ENCODE measurements at regions not wholly inside any gene's neighbourhood (a gene's known extent, or its start where the extent isn't known, plus 50 kb on each side); places are given as distances from the start of the nearest gene placed in this dataset.
"Not testable (repeated sequence)": the region's sequence is repeated elsewhere in the genome, so short reads cannot be mapped to it uniquely, and the experiment has no call there.

DNA sequence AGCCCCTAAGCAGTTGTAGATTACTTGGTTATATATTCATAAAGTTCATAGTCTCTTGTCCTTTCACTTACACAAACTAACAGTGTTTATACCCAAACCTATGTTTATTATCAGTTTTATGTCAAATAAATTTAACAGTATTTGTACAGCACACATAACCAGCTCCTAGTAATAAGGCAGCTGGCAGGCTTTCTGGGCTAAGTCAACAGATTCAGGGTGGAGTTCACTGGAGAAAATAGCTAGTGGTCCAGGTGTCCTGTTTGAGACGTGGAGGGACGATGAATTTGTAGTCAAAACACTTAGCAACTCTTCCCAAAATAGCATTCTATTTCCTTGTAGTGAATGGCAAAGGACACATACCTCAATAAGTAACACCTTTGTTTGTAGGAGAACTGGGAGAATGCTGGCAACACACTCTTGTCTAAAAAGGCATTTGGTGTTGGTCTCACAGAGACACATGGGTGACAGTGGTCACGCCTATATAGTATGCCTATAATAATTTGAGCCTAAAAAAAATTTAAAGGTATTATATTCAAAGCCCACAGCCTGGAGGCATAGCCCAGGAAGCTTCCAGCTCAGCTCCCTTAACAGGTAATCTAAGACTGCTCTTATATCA lies 156.4 kb upstream of the CARMIL1 start:
- DNase-seq (ENCODE audit: low read depth in 2 of 2), result no peak

DNA sequence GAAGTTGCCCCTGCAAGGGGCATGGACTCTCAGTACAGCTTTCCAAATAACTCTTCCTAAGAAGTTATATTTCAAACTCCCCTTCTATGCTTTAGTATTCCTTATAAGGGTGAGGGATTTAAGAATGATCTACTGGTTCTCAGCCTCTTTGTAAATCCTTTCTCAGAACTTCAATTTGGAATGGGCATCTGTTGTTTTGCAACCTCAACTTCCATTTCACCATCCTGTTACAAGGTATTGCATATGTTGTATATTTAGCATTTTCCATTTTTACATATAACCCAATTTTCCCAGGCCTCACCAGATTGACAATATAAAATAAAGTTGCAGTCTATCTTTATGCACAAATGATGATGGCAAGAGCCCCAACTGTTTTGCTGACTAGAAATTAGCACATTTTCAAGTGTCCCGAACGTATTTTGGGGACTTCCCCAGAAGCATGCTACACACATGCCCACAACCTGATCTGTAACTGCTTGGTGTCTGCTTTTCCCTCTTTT lies 154.9 kb upstream of the CARMIL1 start:
- DNase-seq (ENCODE audit: low read depth in 2 of 2), result no peak

DNA sequence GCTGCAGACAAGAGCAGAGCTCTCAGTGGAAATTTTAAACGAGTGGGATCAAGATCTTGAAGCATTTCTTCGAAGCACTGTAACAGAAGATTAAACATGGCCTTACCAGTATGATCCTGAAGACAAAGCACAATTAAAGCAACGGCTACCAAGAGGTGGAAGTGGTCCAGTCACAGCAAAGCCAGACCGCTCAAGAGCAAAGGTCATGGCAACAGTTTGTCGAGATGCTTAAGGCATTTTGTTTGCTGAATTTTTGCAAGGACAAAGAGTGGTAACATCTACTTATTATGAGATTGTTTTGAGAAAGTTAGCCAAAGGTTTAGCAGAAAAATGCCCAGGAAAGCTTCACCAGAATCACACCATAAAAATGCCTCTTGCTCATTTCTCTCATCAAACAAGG lies 153.4 kb upstream of the CARMIL1 start:
- no peak for DNase-seq (ENCODE audit: low read depth in 2 of 2)

DNA sequence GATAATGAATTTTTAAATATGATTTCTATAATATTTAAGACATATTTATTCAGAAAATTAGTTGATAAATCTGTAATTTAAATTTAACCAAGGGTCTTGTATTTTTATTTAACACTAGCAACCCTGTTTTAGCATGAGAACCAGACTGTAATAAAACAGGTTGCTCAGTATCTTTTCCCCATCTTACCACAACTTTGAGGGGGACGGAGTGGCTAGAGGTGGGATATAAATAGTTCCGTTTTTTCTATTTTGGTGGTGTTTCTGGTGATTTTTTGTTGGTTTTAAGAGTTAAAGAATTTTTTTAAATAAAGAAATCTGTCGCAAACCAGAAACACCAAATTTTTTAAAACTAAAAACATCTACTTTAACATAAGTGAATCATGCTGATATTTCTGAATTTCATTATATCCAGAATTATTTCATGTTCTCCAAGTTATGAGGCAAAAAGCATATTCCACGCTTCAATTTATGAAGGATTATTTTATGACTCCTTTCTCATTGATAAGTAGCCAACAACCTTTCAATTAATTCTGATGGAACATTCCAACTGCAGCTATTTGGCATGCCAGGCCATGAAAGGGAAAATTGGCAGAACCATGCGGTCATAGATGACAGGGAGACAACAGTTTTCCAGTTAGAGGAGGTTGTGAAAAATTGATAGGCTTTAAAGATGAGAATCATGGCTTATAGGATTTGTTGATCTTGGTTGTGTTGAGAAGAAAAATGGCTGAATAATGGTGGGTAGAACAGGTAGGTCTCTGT lies 151.9 kb upstream of the CARMIL1 start:
- no peak for DNase-seq (ENCODE audit: low read depth in 2 of 2)

DNA sequence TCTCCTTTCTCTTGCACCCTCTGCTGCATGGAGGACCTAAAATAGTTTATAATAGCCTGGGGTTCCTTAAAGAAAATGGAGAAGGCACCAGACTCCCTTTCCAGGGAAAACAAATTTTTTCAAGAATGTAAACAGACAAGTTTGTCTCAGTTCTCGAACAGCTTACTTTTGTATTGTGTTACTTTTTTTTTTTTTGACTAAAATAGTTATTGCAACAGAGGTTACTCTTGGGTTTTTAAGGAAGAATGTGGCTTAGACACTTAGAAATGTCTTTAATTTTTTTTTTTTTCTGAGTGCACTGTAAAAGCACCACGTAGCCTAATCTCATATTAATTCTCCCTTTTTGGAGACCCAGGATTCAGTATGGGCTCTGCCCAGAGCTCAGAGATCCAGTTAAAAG lies 148.7 kb upstream of the CARMIL1 start:
- DNase-seq (ENCODE audit: low read depth in 2 of 2), result no peak

DNA sequence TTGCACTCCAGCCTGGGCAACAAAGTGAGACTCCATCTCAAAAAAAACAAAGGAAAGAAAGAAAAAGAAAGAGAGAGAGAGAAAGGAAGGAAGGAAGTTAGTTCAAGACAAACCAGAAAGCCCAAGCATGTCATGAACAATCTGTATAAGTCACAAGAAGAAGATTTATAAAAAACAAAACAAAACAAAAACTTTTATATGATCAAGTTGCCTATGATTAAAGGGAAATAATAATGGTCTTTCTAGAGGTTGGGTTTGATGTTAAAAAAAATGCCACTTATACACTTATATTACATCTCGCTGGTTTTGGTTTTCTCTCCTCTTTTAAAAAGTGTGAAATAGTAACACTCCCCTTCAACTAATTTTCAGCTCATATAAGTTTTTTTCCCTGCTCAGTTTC lies 146.2 kb upstream of the CARMIL1 start:
- DNase-seq (ENCODE audit: low read depth in 2 of 2), result no peak

DNA sequence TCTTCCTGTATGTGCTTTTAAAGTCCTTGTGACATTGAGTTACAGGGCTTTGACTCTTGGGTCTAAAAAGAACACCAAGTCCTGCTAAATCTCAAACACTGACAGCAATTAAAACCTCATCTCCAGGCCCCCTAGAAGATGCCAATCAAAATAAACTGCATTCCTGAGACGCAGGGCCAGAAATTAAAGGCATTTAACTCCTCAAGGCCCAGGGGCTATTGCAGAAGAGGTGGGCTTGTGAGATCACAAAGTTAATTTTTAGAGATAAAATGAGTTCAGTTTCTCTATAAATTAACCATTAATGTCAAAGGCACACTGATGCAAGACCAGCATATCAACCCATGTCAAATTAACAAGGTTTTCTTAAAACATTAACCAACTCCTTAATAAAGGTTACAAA lies 145.6 kb upstream of the CARMIL1 start:
- no peak for DNase-seq (ENCODE audit: low read depth in 2 of 2)

DNA sequence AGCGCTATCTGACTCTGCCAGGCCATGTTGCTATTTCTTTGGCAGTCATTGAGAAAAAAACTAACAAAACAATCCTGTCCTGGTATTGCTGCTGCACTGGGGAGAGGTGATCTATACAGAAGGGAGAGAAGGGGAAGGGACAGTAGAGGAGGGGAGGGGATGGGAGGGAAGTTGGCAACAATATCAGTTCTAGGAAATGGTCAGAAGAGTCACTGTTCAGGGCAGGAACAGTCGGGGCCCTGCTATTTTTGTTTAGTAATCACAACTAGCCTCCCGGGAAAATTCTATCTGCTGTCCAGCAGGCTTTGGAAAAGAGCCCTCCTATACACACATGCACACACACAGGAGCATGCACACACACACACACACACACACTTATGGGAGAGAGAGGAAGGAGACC lies 142.3 kb upstream of the CARMIL1 start:
- no peak for DNase-seq (ENCODE audit: low read depth in 2 of 2)

DNA sequence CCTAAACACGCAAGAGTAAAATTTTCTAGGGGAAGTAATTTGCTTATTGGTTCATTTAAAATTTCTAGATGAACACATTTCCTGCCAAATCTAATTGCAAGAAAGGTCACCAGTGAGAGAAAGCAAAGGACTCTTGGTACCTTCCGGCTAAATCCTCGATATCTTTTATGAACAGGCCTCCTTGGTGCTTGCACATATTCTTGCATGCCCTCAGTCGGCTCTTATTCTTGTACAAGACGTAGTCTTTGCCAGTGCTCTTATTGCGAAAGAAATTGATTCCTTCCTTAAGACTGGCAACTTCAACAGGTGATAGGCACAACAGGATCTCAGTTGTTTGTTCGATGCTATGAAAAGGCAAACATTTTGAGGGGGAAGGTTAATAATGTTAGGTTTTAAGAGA lies 141.7 kb upstream of the CARMIL1 start:
- DNase-seq (ENCODE audit: low read depth in 2 of 2), result no peak

DNA sequence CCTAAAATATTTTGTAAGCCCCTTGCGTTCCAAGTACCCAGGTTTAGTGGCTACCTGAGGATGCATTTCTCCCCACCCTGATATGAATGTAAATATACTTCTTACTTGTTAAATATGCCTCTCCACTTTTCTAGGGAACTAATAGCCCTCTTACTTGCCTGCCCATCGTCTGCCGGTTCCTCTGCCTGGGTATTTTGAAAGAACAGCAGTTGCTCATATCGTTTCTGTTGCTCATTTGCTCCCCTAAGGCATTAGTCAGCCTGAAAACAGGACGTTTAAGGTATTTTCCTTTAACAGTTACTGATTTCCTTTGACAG lies 141.3 kb upstream of the CARMIL1 start:
- DNase-seq (ENCODE audit: low read depth in 2 of 2), result peak; percentile 43 to 48

DNA sequence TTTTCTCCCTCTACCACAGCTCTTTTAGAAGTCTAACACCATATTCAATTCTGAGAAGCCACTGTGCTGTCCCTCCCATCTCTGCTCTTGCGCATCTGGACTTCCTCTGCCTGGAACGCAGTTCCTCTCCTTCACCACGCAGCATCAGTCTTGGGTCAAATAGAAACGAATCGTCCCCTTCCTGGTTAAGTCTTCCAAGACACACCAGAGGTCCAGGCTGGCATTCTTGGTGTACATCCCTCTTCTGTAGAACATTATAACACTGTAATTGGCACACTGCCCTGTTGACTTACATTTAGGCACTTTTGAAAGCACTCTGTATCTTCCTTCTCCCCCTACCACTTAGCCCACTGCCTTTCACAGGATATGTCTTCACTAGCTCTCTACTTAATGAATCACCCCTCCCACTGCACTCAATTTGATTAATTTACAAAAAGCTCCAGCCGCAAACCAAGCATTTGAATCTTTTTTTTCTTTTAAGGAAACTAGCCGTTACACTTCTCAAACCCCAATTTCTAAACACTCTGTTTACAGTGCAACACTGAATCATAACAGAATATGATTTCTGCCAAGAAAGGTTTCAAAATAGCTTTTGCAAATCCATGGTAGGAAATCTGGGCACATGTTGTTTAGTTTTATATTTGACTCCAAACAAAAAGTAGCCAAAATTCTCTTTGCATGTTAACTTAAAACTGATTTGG lies 140.8 kb upstream of the CARMIL1 start:
- DNase-seq (ENCODE audit: low read depth in 2 of 2), result peak; percentile 49 to 59

DNA sequence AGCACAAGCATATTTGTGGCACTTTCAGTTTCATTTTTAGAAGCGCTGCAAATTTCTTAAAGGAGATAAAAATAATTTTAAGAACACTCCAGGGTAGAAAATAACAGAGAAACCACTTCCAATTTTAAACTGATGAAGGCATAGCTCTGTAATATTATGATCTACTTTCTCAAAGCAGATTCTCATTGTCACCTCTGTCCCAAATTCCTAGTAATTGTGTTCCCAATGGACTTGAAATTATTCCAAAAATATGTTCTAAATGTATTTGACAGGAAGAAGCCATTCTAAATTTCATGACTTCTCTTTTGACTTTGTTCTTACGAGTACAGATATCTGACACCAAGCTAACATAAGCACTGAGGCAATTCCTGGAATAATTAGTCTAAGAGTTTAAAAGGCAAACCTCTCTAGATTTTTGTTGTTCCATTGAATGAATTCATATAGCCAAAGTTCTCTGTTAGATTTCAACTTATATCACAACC lies 140.2 kb upstream of the CARMIL1 start:
- DNase-seq (ENCODE audit: low read depth in 2 of 2), result no peak

DNA sequence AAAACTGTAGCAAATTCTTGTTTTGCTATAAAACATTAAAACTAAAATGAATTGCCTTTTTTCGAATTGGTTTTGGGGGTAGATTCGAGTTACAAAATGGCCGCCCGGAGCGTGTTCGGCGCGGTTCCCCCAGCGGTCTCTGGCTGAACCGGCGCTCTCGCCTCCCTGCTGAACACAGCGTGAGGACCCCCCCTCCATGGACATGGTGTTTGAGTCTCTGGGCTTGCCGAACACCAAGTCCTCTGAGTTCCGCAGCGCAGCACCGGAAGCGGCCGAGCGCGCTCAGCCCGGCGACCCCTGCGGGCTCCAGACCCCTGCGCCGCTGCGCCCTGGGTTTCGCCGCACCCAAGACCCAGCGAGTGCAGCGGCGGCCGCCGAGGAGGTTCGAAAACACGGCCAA lies 139.6 kb upstream of the CARMIL1 start:
- DNase-seq (ENCODE audit: low read depth in 2 of 2), result not testable (repeated sequence)

DNA sequence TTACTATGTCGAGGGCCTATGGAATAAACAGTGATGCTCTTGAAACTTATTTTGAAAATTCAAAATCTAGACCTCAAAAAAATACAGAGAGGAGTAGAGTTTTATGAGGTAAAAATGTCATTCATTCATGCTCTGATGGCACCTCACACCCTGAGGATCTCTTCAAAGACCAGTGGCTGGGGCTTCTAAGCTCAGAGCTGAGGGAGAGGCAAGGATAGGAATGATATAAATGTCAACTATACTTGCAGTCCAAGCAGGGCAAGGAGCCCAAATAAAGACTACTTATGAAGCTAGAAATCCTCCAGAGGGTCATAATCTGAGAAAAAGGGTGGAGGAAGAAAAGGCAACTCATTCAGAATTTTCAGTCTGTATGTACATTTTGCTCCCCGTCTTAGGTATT lies 136.7 kb upstream of the CARMIL1 start:
- DNase-seq (ENCODE audit: low read depth in 2 of 2), result no peak

DNA sequence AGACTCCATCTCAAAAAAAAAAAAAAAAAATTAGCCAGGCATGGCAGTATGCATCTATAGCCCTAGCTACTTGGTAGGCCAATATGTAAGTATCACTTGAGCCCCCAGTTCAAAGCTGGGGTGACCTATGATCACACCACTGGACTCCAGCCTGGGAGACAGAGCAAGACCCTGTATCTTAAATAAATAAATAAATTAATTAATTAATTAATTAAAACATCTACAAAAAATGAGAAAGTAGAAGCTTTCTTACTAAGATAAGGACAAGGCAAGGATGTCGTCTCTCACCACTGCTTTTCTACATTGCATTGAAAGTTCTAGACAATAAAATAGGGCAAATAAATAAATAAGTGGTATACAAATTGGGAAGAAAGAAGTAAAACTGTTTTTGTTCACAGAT lies 134.3 kb upstream of the CARMIL1 start:
- no peak for DNase-seq (ENCODE audit: low read depth in 2 of 2)

DNA sequence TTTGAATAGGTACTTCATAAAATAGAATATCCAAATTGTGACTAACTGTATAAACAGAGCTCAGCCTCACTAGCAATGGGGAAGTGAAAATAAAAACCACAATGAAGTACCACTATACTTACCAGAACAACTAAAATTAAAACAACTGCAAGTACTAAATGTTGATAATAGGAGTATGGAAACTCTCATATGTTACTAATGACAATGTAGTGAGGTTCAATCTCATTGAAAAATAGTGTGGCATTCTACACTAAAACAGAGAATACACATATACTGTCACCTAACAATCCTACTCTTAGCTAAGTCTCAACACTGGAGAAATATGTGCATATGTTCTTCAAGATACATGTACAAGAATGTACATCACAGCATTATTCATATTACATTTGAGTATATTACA lies 132.0 kb upstream of the CARMIL1 start:
- no peak for DNase-seq (ENCODE audit: low read depth in 2 of 2)

DNA sequence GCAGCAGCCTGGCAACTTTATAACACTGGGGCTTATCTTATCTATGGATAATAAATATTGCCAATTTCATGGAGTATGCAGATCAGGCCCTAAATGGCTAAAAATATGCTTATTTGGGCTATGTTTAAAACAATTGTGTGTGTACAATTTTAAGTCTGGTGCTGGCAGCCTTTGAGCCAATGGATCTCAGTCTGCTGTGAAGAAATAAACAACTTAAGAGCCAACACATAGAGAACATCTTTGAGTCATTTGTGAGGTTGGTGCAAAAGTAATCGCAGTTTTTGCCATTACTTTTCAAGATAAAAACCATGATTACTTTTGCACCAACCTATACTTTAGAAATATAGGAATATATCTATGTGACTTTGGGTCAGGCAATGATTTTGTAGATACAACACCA lies 129.1 kb upstream of the CARMIL1 start:
- DNase-seq (ENCODE audit: low read depth in 2 of 2), result no peak

DNA sequence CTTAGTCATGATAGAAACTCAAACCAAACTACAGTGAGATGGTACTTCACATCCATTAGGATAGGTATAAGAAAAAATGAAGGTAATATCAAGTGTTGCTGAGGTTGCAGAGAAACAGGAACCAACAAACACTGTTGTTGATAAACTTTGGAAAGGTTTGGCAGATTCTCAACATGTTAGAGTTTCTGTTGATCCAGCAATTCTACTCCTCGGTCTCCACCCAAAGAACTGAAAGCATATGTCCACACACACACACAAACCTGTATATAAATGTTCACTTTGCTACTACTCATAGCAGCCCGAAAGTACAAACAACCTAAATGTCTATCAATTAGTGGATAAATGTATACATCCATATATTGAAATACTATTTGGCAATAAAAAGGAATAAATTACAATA lies 128.3 kb upstream of the CARMIL1 start:
- no peak for DNase-seq (ENCODE audit: low read depth in 2 of 2)

DNA sequence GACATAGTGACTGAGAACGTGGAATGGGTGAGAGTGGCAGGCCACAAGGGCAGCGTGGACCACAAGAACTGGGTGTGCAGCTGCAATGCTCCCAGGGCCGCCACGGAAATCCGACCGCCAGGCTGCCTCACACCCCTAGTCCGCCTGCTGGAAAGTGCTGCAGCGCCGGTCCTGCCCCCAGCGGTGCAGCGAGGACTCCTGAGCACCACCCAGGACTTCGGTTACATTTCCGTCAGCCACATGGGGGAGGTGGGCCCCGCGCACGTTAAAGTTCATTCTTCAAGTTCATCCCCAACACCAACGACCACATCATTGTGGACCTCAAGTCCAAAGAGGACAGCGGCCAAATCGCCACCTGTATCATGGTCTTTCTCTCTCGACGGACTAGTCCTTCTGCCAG lies 126.1 kb upstream of the CARMIL1 start:
- no peak for DNase-seq (ENCODE audit: low read depth in 2 of 2)

DNA sequence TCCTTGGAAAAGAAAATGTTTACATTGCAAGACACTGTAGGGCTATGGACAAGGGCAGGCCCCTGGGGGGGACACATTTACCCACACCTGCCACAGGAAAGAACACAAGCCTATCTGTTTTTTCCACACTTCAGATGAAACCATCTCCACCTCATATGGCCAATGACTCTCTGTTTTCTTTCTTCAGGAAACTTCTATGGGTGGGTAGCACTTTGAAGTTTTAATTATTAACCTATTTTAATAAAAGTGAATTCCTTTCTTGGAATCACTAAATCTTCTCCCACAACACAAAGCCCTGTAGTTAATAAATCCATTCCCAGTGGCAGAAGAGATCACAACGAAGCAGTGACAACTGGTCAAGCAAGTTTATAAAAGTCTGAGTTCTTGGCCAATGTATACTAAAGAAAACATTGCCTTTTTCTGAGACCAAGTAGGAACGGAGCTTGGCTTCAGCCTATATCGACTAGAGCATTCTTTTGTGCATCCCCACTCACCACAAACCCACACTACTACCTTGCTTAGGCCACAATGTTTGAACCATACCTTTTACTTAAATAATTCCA lies 125.1 kb upstream of the CARMIL1 start:
- no peak for DNase-seq (ENCODE audit: low read depth in 2 of 2)

DNA sequence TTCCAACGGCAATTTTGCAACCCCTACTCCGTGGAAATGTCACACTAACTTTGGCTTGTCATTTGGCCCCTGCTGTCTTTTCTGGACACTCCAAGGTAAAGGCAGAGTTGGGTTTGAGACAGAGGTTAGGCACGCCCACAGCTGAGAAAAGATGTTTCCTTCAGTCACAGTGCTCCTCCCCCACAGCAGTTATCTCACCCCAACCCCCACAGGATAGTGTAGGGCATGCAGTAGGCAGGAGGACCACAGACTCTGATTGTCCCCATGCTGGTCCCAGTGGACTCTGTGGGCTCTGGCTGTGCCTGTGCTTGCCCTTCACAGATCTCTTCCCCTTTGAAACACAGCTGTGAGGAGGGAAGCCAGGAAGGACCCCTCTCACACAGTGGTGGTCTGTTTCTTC lies 124.0 kb upstream of the CARMIL1 start:
- no peak for DNase-seq (ENCODE audit: low read depth in 2 of 2)

DNA sequence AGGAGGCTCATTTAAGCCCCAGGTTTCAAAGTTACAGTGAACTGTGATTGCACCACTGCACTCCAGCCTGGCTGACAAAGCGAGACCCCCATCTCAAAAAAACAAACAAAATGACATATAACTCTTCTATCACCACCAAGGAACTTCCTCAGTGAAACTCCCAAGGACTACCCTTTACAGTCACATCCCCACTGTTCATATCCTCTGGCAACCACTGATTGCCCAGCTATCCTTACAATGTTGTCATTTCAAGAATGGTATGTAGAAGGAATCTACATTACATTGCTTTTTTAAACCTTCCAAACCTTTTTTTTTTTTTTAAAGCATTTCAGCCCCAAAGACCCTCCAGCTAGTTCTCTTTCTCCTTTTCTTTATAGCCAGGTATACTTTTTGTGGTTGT lies 123.1 kb upstream of the CARMIL1 start:
- no peak for DNase-seq (ENCODE audit: low read depth in 2 of 2)

DNA sequence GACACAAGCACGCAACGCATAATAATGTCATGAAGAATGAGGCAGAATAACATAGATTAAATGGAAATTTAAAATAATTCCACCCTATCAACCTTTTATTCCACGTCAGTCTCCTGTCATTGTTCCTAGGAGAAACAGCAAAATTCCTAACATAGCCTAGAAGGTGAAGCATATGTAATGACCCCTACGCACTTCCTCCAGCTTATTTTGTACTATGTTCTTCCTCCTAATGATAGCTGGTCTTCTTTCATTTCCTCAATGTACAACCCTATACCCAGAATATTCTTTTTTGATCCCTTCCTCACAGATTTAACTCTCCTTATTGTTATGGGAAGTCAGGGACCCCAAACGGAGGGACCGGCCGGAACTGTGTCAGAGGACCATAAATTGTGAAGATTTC lies 122.0 kb upstream of the CARMIL1 start:
- DNase-seq (ENCODE audit: low read depth in 2 of 2), result no peak

Measured in stimulated activated CD4-positive, alpha-beta T cell treated with anti-CD3 and anti-CD28 coated beads, Interleukin-15, amount 100 ng/mL, for 48 hours (primary cell).